AG10803 (cell line): ENCODE measurements at regions not wholly inside any gene's neighbourhood (a gene's known extent, or its start where the extent isn't known, plus 50 kb on each side); places are given as distances from the start of the nearest gene placed in this dataset.

ENCODE experiments used
- DNase-seq: peaks from one replicate; pipeline ENCODE4 v3.0.0; 2010; ENCODE audit warnings: low read depth
- H3K4me3 ChIP-seq: 2 replicates; pipeline ENCODE4 v1.5.1; 2011; ENCODE audit warnings: mild to moderate bottlenecking, low read length, control low read depth
- TF ChIP-seq, protein P1 (sequence below): conservative IDR thresholded peaks from 2 replicates; pipeline ENCODE4 v1.5.1; 2011; ENCODE audit warnings: mild to moderate bottlenecking, low read length, control low read depth, inconsistent platforms

DNA sequence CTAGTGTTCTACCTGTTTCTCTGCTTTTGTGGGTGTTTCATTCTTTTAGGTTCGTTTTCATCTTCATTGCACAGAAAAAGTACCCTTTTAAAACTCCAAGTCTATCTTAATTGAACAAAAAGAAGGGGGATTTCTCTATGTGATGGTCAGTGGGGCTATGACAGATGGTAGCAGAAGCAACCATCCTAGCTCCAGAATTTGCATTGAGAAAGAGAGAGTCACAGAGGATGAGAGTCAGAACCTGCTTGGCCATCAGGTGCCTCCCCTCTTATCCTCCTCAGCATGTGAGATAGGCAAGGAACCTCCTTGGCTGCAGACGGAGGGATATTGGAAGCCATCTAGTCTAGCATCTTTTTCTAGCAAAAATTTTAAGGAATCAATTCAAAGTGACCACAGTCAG lies 398.0 kb upstream of the DCC start:
- no peak for DNase-seq
- TF ChIP-seq, protein P1, sequence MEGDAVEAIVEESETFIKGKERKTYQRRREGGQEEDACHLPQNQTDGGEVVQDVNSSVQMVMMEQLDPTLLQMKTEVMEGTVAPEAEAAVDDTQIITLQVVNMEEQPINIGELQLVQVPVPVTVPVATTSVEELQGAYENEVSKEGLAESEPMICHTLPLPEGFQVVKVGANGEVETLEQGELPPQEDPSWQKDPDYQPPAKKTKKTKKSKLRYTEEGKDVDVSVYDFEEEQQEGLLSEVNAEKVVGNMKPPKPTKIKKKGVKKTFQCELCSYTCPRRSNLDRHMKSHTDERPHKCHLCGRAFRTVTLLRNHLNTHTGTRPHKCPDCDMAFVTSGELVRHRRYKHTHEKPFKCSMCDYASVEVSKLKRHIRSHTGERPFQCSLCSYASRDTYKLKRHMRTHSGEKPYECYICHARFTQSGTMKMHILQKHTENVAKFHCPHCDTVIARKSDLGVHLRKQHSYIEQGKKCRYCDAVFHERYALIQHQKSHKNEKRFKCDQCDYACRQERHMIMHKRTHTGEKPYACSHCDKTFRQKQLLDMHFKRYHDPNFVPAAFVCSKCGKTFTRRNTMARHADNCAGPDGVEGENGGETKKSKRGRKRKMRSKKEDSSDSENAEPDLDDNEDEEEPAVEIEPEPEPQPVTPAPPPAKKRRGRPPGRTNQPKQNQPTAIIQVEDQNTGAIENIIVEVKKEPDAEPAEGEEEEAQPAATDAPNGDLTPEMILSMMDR: no peak

DNA sequence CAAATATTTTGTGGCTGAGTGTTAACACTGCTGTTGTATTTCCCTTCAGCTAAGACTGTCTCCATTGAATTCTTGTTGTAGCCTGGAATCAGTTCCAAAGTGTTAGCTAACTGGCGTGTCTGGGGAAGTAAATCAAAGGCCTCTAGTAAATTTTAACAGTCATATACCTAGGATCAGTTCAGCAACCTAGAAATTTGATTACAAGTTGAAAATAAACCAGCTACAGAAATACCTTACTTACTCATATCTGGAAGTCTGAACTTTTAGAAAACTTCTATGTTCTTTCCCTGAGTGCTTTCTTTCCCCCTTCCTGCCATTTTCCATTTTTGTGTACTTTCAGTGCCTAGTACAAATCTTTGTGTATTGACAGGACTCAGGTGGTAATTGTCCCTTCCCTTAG lies 396.7 kb upstream of the DCC start:
- no peak for DNase-seq
- no peak overlapping the region for H3K4me3 ChIP-seq
- TF ChIP-seq, protein P1: no peak

More for the DNA sequence above, 398.0 kb upstream of the DCC start:
- no peak overlapping the region for H3K4me3 ChIP-seq

DNA sequence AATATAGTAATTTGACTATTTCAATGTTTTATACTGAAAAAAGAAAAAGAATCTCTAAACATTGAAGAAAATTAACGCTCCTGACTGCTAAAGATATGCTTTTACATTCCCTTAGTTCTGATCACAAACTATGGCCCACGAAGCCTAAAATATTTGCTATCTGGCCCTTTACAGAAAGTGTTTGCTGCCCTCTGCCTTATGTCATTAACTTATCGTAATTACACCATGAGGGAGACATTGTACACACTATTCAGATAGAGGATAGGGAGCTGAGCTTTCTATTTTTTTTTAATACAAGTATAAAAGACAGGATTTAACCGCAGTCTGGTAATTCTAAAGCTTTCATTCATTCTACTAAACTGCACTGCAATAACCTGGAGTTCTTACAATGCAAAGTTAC lies 393.1 kb upstream of the DCC start:
- TF ChIP-seq, protein P1: no peak
- DNase-seq: no peak
- H3K4me3 ChIP-seq: no peak overlapping the region

DNA sequence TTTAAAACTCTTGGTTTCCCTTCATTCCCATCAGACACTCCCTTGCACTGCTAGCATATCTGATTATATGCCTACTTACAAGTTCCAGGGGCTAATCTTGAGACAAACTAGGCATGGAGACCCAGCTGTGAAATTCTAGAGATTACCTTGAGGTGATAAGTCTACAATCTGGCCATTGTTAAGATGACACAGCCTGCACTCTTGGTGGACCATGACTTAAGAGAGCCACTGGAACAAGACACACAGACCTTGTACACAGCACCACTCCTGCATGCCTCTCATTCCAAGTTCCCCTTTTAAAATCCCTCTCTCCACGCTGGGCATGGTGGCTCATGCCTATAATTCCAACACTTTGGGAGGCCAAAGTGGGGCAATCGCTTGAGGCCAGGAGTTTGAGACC lies 387.2 kb upstream of the DCC start:
- no peak for DNase-seq
- TF ChIP-seq, protein P1: no peak

DNA sequence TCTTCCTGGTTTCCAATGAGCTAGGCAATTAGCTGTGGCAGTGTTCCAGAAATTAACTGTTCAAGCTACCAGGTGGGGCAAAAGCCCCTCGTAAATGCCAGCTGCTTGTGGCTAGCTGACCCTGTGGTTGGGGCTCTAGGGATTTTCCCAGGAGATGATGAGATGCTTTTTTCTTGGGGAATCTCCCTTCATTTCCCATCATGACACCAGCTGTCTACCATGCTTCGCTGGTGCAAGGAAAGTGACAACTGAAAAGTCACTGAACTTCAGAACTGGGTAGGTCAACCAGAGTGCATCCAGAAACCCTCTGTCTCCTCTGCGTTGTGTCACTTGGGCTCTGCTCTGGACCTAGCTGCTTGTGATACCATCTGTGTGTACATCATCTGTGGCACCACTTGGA lies 386.5 kb upstream of the DCC start:
- no peak overlapping the region for H3K4me3 ChIP-seq
- no peak for DNase-seq
- TF ChIP-seq, protein P1: no peak

More for the DNA sequence above, 387.2 kb upstream of the DCC start:
- no peak overlapping the region for H3K4me3 ChIP-seq

DNA sequence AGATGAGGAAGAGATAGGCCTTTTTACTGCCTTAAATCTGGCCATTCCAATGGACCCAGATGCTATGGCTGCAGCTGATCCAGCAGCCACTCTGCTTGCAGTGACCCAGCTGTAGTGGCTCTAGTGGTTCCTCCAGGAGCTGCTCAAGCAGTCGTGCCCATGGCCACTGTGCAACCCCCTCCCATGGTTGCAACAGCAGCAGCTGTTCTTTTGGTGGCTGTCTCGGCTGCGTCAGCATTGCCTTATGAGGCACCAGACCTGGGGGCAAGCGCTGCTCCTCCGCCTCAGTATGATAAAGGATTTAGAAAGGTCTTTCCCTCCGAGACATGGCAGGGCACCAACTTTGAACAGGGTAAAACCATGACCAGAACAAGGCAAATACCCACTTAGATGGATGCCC lies 384.9 kb upstream of the DCC start:
- TF ChIP-seq, protein P1: no peak
- H3K4me3 ChIP-seq: no peak overlapping the region
- DNase-seq: no peak

DNA sequence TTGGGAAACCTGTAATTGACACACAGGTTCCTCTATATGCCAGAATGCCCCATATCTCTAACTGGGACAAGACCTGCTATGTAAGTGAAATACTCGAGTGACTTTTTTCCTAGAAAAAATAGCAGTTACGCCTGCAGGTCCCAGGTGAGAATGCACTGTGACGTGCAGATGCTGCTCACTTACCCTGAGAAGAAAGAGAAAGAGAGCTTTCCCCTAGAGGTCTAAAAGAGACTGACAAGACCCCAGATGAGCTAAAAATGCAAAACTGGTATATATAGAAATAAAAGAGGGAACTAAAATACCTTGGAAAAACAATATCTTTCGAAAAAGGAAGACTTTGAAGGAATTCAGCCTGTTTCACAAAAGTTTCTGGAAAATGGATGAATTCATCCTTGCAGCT lies 383.0 kb upstream of the DCC start:
- H3K4me3 ChIP-seq: no peak overlapping the region
- DNase-seq: no peak
- TF ChIP-seq, protein P1: no peak
